Ovary (tissue), 7 donors: ENCODE measurements at regions not wholly inside any gene's neighbourhood (a gene's known extent, or its start where the extent isn't known, plus 50 kb on each side); places are given as distances from the start of the nearest gene placed in this dataset.

Experiments used
- DNase-seq, 5 donors: peaks; one replicate each; pipeline ENCODE4 v3.0.0-alpha.2; 2019 to 2020
- H3K27ac ChIP-seq, 2 donors: fragments of 200-600 bp; one replicate each; pipeline versions ENCODE4 v1.5.1 to v1.8.0; 2019 to 2022
- H3K27me3 ChIP-seq: fragments of 200-600 bp; one replicate; pipeline ENCODE4 v1.8.0; 2022
- H3K36me3 ChIP-seq: fragments of 200-600 bp; sonication (generic); one replicate; pipeline ENCODE4 v1.5.1; 2019
- H3K4me1 ChIP-seq: one replicate; pipeline ENCODE4 v1.8.1; 2013; ENCODE audit warnings: mild to moderate bottlenecking, moderate library complexity; ENCODE audit not compliant: insufficient read depth
- H3K4me3 ChIP-seq: fragments of 200-600 bp; sonication (generic); one replicate; pipeline ENCODE4 v1.5.1; 2017
- H3K9me3 ChIP-seq, 2 donors: fragments of 200-600 bp in 1 of 2; sonication (generic) in 1 of 2; one replicate each; pipeline versions ENCODE4 v1.5.1 to v1.8.1; 2013 to 2019; ENCODE audit warnings: mild to moderate bottlenecking in 1 of 2, moderate library complexity in 1 of 2
- EP300 ChIP-seq: sonication (generic); formaldehyde crosslinking; IDR thresholded peaks from one replicate; pipeline ENCODE4 v1.6.1; 2017; ENCODE audit warnings: antibody characterized with exemption
- POLR2A ChIP-seq: fragments of 450-650 bp; IDR thresholded peaks from one replicate; pipeline ENCODE4 v1.6.1; 2017; ENCODE audit warnings: antibody characterized with exemption, mild to moderate bottlenecking, moderate library complexity
- WGBS, 3 donors: extraction: QIAGEN DNeasy Blood & Tissue Kit in 1 of 3; methylation state at CpG; one replicate each; pipeline versions ENCODE4 v1.1.5 to v1.1.7; 2013 to 2017; 5-methylcytosine and 5-hydroxymethylcytosine counted together
- intact Hi-C, 4 donors: fragments of 100-400 bp; cut with DNase I; formaldehyde crosslinking; loops; one replicate each; pipeline versions ENCODE4 v1.11.0 to v1.15.1; 2022 to 2023
- TF ChIP-seq, protein P1 (sequence below), 3 donors: fragments of 450-650 bp in 2 of 3; fragments of 200-600 bp in 1 of 3; IDR thresholded peaks; one replicate each; pipeline versions ENCODE4 v1.5.1 to v1.8.0; 2016 to 2022; ENCODE audit warnings: antibody characterized with exemption in 3 of 3, mild to moderate bottlenecking in 1 of 3
- donor health status: DM: no; HTN: no; CAD: no; lungs with moderate emphysema.
- donor health status: DM: no; HTN: no; CAD: no.
- donor health status: Bipolar disorder and iron deficiency.
- donor health status: DM: no; HTN: no; CAD: no.
- donor health status: DM: yes; HTN: yes; CAD: no.

DNA sequence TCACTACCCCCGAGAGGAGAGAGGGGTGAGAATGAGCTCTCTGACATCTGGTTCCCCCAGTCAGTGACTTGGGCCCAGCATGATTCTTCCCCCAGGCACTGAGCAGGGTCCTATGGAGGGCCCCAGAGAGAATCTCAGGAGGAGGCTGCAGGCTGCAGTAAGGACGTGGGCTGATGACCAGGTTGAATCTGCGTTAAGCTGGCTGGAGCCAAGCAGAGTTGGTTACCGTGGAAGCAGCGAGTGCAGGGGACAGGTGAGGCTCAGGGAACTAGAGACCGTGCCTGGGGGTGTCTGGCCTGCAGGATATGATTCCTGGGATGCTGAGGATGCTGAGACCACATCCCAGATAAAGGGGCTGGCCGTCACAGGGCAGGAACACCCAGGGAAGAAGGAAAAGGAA, 314.3 kb upstream of the IRX1 start:
- WGBS, 3 donors = 73 to 77% (median 73%) methylated on average over 7 of the region's 7 CpGs
- Histone ChIP-seq H3K27ac (no peak overlapping the region), H3K4me1 (no peaks in the 10 kb centered on the region), H3K36me3 (no peaks in the 10 kb centered on the region), H3K4me3 (no peak overlapping the region), H3K27me3 (no peaks in the 10 kb centered on the region), H3K9me3 (no peaks in the 10 kb centered on the region)
- no peak for TF ChIP-seq EP300
- DNase-seq = no peak
- intact Hi-C loops = no loop called here

DNA sequence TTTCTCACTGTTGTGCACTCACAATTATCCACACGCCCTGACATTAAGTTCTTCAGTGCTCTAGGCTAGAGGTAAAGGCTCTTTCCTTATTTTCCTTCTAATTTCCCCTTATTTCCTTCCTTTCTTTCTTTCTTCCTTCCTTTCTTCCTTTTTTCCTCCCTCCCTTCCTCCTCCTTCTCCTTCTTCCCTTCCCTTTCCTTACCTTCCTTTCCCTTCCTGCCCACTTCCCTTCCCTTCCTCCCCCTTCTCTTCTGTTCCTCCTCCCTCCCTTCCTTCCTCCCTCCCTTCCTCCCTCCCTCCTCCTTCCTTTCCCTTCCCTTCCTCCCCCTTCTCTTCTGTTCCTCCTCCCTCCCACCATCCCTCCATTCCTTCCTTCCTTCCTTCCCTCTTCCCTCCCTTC, 317.0 kb upstream of the IRX1 start:
- no peak for DNase-seq
- Histone ChIP-seq H3K27me3 (no peaks in the 10 kb centered on the region), H3K27ac (no peak overlapping the region), H3K4me3 (no peak overlapping the region), H3K9me3 (no peaks in the 10 kb centered on the region), H3K36me3 (no peaks in the 10 kb centered on the region), H3K4me1 (no peaks in the 10 kb centered on the region)
- whole genome bisulfite sequencing, 3 donors = 49 to 81% (median 53%) methylated on average over 1 of the region's 1 CpG
- intact Hi-C loops = no loop called here
- TF ChIP-seq POLR2A (no peak), EP300 (no peak)
- TF ChIP-seq, protein P1, sequence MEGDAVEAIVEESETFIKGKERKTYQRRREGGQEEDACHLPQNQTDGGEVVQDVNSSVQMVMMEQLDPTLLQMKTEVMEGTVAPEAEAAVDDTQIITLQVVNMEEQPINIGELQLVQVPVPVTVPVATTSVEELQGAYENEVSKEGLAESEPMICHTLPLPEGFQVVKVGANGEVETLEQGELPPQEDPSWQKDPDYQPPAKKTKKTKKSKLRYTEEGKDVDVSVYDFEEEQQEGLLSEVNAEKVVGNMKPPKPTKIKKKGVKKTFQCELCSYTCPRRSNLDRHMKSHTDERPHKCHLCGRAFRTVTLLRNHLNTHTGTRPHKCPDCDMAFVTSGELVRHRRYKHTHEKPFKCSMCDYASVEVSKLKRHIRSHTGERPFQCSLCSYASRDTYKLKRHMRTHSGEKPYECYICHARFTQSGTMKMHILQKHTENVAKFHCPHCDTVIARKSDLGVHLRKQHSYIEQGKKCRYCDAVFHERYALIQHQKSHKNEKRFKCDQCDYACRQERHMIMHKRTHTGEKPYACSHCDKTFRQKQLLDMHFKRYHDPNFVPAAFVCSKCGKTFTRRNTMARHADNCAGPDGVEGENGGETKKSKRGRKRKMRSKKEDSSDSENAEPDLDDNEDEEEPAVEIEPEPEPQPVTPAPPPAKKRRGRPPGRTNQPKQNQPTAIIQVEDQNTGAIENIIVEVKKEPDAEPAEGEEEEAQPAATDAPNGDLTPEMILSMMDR (IDR thresholded peaks at IDR 0.05) = no peak

- WGBS, 3 donors = 9 to 14% (median 10%) methylated on average over 6 of the region's 6 CpGs
- H3K27ac ChIP-seq = no peak overlapping the region
- no peak for DNase-seq
- no peak overlapping the region for H3K4me3 ChIP-seq
- H3K27me3 ChIP-seq = no peaks in the 10 kb centered on the region
- no peaks in the 10 kb centered on the region for H3K4me1 ChIP-seq
- intact Hi-C loops = no loop called here
- TF ChIP-seq EP300 (no peak), POLR2A (no peak)
- TF ChIP-seq, protein P1 (IDR thresholded peaks at IDR 0.05) = no peak
- no peaks in the 10 kb centered on the region for H3K36me3 ChIP-seq
- no peaks in the 10 kb centered on the region for H3K9me3 ChIP-seq
Observed at GRCh38 chr5:3277590-3278196, 317.9 kb upstream of the IRX1 start.

DNA sequence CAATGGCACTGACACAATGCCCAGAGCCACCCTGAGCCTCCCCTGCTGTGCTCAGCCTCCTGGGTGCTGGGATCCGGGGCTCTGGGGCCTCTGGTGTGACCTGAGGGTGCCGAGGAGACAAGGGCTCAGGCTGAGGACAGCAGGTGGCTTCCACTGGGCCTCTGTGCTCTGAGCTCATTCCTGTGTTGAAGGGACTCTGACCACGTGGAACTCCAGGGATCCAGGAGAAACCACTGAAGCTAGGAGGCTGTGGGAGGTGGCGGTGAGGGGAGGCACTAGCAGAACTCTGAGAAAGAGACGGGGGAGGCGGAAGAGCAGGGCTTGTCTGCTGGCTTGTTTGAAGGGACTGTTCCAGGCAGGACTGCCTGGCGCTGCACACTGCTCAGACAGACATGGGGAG, 318.7 kb upstream of the IRX1 start:
- Histone ChIP-seq H3K4me1 (no peaks in the 10 kb centered on the region), H3K9me3 (no peaks in the 10 kb centered on the region), H3K36me3 (no peaks in the 10 kb centered on the region), H3K27me3 (no peaks in the 10 kb centered on the region), H3K27ac (no peak overlapping the region), H3K4me3 (no peak overlapping the region)
- no peak for DNase-seq
- WGBS, 3 donors = 19 to 25% (median 24%) methylated on average over 7 of the region's 7 CpGs
- intact Hi-C loops = no loop called here
- TF ChIP-seq POLR2A (no peak), EP300 (no peak)
- TF ChIP-seq, protein P1 (IDR thresholded peaks at IDR 0.05) = no peak

GRCh38 chr5:3269395-3270169, 326.1 kb upstream of the IRX1 start:
- TF ChIP-seq EP300 = no peak
- TF ChIP-seq, protein P1 (IDR thresholded peaks at IDR 0.05) = no peak
- TF ChIP-seq POLR2A = no peak
- WGBS, 3 donors = 77 to 83% (median 79%) methylated on average over 28 of the region's 28 CpGs
- H3K9me3 ChIP-seq = no peaks in the 10 kb centered on the region
- DNase-seq = no peak
- H3K27ac ChIP-seq = no peak overlapping the region
- intact Hi-C loops = no loop called here
- H3K36me3 ChIP-seq = no peaks in the 10 kb centered on the region
- no peaks in the 10 kb centered on the region for H3K27me3 ChIP-seq
- H3K4me1 ChIP-seq = no peaks in the 10 kb centered on the region
- no peak overlapping the region for H3K4me3 ChIP-seq
